Retinal pigment epithelial cell (primary cell): ENCODE measurements at regions not wholly inside any gene's neighbourhood (a gene's known extent, or its start where the extent isn't known, plus 50 kb on each side); places are given as distances from the start of the nearest gene placed in this dataset.

Experiments
- DNase-seq: peaks from one replicate; pipeline ENCODE4 v3.0.0-alpha.2; 2010; ENCODE audit warnings: low read depth
- H3K4me3 ChIP-seq: 2 replicates; pipeline ENCODE4 v1.5.1; 2011; ENCODE audit warnings: mild to moderate bottlenecking, low read length, control low read depth, moderate library complexity
- CTCF ChIP-seq: conservative IDR thresholded peaks from 2 replicates; pipeline ENCODE4 v1.5.1; 2011; ENCODE audit warnings: low read depth, low read length, control low read depth, inconsistent platforms

GRCh38 chr15:91400481-91400880, 300.4 kb downstream of the SV2B start:
- no peak for DNase-seq
- no peak overlapping the region for H3K4me3 ChIP-seq
- TF ChIP-seq CTCF: no peak

GRCh38 chr15:91407269-91407889, 307.3 kb downstream of the SV2B start:
- no peak for TF ChIP-seq CTCF
- DNase-seq: peak; percentile 11
- no peak overlapping the region for H3K4me3 ChIP-seq

GRCh38 chr15:91408476-91409076, 308.5 kb downstream of the SV2B start:
- H3K4me3 ChIP-seq: no peak overlapping the region
- no peak for DNase-seq
- TF ChIP-seq CTCF: no peak

GRCh38 chr15:91409387-91409786, 309.3 kb downstream of the SV2B start:
- no peak for DNase-seq
- no peak overlapping the region for H3K4me3 ChIP-seq
- no peak for TF ChIP-seq CTCF

DNA sequence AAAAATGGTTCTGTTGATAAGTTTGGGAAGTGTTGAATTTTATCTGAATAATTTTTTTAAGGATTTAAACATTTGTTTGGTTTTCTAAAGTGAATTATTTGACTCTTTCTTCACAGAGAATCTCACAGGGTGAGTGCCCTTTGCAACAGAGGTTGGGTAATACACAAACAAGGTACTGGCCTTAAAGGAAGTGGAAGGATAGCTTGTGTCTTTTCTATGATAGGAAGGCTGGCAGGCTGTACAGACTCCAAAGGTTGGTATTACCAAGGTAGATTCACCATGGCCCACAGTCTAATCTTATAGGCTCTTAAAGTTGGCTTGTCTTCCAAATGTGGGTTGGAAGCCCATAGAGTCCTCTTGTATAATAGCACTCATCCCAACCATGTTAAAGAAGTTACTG, 311.5 kb downstream of the SV2B start:
- no peak for DNase-seq
- H3K4me3 ChIP-seq: no peak overlapping the region
- no peak for TF ChIP-seq CTCF

GRCh38 chr15:91412138-91412928, 312.3 kb downstream of the SV2B start:
- H3K4me3 ChIP-seq: no peak overlapping the region
- TF ChIP-seq CTCF: no peak

GRCh38 chr15:91413142-91413541, 313.1 kb downstream of the SV2B start:
- DNase-seq: no peak
- TF ChIP-seq CTCF: no peak
- H3K4me3 ChIP-seq: no peak overlapping the region

More at GRCh38 chr15:91412138-91412928, 312.3 kb downstream of the SV2B start:
- DNase-seq: no peak
